HG02571 (cell line): ENCODE measurements at regions not wholly inside any gene's neighbourhood (a gene's known extent, or its start where the extent isn't known, plus 50 kb on each side); places are given as distances from the start of the nearest gene placed in this dataset.
"Not testable (repeated sequence)": the region's sequence is repeated elsewhere in the genome, so short reads cannot be mapped to it uniquely, and the experiment has no call there.

ENCODE experiments used
- ATAC-seq: cut with Tn5 transposase; IDR thresholded peaks from one replicate; pipeline ENCODE4 v1.9.1; 2021; ENCODE audit warnings: mild to moderate bottlenecking, moderate library complexity; ENCODE audit not compliant: unreplicated experiment

GRCh38 chr6:157727629-157728182, 95.3 kb upstream of the SNX9 start:
- ATAC-seq, result no peak

- ATAC-seq, result no peak
Observed at GRCh38 chr6:157728183-157728881, 94.7 kb upstream of the SNX9 start.

- no peak for ATAC-seq
Observed at GRCh38 chr6:157731221-157731620, 91.8 kb upstream of the SNX9 start.

DNA sequence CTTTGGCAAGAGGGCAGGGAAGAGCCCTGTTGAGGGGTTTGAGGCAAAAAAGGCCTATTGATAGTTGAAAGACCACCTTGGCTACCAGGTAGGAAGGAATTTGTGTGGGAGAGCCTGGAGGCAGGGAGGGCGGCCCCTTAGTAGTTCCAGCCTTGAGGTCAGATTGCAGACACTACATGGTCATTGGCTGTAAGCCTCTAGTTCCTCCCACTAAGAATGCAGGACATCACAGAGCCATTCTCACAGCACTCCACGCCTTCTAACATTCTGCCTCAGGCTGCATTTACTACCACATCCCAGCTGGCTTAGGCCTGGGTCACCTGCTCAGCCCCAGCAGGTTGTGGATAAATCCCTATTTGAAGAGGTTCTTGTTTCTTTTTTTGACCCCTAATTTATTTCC, 91.0 kb upstream of the SNX9 start:
- no peak for ATAC-seq

DNA sequence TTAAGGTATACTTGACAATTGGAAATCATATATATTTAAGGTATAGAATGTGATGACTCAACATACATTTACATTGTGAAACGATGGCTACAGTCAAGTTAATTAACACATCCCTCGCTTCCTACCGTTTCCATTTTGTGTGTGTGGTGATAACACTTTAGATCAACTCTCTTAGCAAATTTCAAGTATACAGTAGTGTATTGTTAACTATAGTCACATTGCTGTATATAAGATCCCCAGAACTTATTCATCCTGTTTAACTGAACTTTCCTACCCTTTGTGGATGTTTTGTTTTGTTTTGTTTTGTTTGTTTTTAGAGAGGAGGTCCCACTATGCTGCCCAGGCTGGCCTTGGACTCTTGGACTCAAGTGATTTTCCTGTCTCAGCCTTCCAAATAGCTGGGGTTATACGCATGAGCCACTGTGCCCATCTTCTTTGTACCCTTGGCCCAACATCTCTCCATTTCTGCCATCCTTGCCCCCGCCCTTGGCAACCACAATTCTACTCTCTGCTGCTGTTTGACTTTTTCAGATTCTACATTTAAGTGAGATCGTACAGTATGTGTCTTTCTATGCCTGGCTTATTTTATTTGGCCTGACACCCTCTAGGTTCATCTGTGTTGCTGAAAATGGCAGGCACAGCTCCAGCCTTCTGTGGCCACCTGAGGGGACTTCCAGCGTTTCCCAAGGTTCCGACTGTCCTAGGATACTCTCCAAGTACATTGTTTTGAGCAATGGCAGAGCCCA, 90.5 kb upstream of the SNX9 start:
- ATAC-seq, result no peak

GRCh38 chr6:157736555-157736954, 86.5 kb upstream of the SNX9 start:
- not testable (repeated sequence) for ATAC-seq

DNA sequence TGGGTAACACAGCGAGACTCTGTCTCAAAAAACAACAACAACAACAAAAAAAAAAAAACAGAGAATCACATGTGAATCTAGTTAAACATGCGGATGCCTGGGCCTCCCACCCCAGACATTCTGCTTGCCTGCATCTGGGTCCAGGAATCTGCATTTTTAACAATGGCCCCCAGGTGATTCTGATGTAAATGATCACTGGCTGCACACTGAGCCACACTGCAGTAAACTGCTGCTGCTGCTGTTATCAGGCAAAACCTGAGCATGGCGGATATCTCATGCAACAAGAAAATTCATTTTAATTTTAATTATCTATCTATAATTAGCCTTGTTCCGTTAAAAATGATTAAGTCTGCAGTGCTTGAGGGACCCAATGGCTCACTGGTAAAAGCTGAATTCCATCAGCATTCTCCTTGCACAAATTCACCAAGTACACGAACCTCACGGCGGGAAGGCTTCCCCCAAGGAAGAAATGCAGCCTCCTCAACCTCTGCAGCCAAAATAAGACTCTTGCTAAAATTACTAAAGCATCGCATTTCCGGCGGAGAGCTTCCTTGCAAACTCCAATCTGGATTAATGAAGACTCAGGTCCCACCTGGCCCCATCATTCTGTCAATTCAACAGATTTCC, 81.6 kb upstream of the SNX9 start:
- ATAC-seq, result no peak

DNA sequence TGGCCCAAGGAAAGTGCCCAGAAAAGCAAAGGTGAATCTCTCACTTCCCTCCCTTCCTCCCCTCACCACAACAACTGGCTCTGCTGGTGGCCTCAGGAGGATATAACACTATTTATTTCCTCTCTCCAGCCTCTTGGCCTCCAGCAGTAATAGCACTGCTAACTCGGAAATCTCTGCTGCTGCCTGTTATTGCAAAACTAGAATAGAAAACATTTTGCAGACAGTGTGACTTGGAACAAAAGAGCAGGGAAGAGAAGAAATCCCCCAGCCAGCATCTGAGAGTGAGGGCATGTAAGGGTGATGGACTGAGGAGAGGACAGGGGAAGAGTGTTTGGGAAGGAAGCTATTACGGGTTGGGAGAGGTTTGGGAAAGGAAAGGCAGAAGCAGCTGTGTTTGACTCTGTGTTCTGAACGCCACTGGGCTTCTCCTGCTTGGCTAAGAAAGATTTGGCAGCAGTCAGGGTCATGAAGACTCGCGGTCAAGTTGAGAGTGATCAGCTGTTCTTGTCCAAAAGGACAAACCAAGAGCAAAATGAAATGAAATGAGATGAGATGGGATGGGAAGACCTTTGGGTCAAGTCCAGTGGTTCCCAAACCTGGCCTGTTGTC, 81.0 kb upstream of the SNX9 start:
- ATAC-seq, result no peak

- no peak for ATAC-seq
Observed at GRCh38 chr6:157744102-157744601, 78.9 kb upstream of the SNX9 start.

GRCh38 chr6:157746897-157747296, 76.1 kb upstream of the SNX9 start:
- no peak for ATAC-seq

DNA sequence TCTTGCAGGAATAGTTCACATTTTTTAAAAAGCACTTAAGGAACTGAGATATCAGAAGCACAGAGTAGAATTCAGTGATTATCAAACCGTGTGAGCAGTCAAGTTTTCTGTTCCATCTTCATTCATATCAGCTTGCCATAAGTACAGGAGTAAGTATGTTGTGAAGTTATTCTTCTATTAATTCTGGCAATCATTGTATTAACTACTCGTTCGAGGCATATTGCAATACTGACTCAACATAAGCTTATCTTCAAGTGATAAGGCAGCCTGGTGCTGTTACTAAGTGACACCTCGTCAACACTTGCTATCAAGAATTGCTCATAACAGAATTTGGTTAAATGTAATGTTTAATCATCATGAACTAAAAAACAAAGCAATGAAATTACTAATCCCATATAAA, 75.7 kb upstream of the SNX9 start:
- no peak for ATAC-seq

DNA sequence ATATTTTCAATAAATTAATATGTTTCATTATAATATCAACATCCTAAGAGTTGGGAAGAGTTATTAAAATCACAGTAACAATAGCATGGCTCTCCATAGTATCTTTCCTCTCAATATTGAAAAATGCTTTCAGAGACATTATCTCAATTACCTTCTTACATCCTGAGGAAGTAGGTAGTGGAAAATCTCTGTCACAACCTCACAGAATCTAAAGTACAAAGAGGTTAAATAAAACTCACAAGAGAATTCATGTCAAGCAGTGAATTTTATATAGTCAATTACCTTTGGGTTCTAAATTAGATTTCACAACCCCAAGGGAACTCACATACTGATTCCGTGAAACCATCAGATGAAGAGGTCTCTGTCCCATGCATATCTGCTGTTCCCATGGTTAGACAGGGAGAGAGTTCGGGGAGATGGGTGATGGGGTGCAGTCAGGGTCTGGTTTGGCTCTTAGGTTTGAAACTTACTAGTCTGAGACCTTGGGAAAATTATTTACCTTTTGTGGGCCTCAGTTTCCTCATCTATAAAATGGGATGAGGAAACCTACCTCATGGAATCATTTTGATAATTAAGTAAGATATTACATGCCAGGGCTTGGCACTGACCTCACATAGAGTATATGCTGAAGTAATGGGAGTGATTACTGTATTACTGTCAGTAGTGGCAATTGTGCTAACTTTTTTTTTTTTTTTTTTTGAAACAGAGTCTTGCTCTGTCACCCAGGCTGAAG, 74.0 kb upstream of the SNX9 start:
- ATAC-seq, result no peak

DNA sequence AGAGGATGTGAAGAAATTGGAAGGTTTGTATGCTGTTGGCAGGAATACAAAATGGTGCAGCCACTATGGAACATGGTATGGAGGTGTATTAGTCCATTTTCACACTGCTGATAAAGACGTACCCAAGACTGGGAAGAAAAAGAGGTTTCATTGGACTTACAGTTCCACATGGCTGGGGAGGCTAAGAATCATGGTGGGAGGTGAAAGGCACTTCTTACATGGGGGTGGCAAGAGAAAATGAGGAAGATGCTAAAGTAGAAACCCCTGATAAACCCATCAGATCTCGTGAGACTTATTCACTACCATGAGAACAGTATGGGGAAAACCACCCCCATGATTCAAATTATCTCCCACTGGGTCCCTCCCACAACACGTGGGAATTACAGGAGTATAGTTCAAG, 72.1 kb upstream of the SNX9 start:
- not testable (repeated sequence) for ATAC-seq

GRCh38 chr6:157751547-157752200, 71.4 kb upstream of the SNX9 start:
- ATAC-seq, result no peak

DNA sequence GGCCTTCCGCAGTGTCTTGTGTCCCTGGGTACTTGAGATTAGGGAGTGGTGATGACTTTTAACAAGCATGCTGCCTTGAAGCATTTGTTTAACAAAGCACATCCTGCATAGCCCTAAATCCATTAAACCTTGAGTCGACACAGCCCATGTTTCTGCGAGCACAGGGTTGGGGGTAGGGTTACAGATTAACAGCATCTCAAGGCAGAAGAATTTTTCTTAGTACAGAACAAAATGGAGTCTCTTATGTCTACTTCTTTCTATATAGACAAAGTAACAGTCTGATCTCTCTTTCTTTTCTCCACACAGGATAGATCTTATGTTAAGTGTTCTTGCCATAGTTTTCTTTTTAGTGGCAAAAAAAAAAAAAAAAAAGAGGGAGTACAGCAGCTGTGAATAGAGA, 70.2 kb upstream of the SNX9 start:
- not testable (repeated sequence) for ATAC-seq

- ATAC-seq, result no peak
Observed at GRCh38 chr6:157753291-157753690, 69.8 kb upstream of the SNX9 start.

- ATAC-seq, result not testable (repeated sequence)
Observed at GRCh38 chr6:157753801-157754200, 69.2 kb upstream of the SNX9 start.

GRCh38 chr6:157754351-157754750, 68.7 kb upstream of the SNX9 start:
- no peak for ATAC-seq

DNA sequence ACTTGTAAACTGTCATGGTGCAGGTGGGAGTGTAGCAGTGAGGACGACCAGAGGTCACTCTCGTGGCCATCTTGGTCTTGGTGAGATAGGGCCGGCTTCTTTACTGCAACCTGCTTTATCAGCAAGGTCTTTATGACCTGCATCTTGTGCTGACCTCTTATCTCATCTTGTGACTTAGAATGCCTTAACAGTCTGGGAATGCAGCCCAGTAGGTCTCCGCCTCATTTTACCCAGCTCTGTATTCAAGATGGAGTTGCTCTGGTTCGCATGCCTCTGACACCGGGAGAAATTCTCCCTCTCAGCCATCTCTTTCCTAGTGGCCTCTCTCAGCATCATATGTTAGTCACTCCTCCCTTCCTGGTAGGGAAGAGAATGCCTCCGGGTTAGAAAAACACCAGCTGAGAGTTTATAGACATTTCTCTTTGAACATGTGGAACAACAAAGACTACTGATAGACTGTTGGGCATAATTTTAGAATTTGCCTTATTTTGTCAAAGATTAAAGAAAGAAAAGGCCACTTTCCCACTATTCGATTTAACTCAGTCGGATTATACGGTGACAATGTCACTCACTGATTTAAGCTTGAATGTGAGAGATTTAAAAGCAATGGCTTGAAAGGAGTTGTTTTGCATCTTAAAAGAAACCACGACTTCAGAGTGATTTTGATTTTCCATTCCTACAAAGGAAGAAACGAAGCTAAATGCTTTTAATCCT, 67.9 kb upstream of the SNX9 start:
- no peak for ATAC-seq
